ENCODE measurements at regions not wholly inside any gene's neighbourhood (a gene's known extent, or its start where the extent isn't known, plus 50 kb on each side); places are given as distances from the start of the nearest gene placed in this dataset.
"Not testable (repeated sequence)": the region's sequence is repeated elsewhere in the genome, so short reads cannot be mapped to it uniquely, and the experiment has no call there.

DNA sequence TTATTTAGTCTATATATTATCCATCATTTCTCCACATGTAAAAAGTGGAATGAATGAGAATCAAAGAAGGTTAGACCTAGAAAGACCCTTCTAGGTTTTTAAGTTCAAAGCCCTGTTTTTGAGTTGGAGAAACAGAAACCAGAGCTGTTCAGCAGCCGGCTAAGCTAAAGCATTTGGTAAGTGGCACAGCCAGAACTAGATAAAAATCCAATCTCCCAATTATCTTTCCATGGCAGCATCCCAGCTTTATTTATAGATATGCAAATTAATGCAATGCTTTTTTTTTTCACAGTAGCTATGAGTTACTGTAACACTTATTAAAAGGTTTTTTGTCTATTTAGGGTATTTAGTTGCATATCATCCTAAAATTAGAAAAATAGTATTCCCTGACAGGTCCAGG lies 85.1 kb downstream of the NIBAN1 start:
- no peak for DNase-seq (ENCODE audit: low spot score in 2 of 2)
- no peak for FAIRE-seq

DNA sequence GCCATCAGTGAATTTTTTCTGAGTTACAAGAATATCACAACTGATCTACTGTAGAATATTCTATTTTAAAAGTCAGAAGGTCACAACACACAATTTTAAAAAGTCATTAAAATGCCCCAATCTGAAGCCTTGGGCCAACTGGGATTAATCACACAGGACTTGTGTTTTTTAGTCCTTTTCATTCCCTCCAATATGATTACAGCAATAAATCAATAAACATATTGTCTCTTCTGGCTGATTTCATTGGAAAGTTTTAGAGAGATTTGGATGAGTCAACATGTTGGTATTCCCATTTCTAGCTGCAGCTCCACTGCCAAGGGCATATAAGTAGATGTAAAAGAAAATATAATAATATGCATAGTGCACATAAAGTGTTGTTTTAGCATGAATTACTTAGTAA lies 85.8 kb downstream of the NIBAN1 start:
- no peak for FAIRE-seq
- DNase-seq (ENCODE audit: low spot score in 2 of 2): no peak

DNA sequence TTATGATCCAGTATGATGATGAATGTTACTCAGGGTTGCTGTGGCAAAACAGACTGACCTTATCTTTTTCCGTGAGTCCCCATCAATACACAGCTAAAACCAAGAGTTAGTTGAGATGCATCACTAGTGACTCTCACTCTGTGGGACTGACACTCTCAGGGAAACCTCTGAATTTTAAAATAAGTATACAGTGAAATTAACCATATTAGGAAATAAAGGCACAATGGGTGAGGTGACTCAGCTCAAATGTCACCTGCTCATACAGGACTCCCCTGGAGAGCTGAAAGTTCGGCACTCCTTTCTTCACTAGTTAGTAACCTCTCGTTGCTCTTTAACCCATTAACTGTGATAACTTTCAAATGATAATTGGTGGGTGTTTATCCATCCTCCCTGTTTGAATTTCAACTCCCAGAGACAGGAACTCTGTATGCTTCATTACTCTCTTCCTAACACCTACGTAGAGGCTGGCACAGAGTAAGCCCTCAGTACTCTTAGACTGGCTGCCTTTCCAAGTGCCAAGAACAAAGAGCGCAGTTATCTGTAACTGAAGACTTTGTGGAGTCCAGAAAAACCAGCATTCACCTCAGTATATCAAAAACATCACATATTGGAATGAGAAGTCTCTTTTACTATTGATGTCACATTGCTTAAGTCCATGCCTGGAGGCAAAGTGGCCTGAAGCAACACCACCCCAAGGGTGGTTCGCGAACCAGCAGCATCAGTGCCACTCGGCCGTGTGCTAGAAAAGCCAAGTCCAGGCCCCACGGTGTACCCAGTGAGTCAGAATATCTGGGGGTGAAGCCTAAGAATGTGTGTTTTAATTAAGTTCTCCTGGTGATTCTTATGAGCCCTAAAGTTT lies 91.1 kb downstream of the NIBAN1 start:
- FAIRE-seq: no peak
- DNase-seq (ENCODE audit: low spot score in 2 of 2): no peak

DNA sequence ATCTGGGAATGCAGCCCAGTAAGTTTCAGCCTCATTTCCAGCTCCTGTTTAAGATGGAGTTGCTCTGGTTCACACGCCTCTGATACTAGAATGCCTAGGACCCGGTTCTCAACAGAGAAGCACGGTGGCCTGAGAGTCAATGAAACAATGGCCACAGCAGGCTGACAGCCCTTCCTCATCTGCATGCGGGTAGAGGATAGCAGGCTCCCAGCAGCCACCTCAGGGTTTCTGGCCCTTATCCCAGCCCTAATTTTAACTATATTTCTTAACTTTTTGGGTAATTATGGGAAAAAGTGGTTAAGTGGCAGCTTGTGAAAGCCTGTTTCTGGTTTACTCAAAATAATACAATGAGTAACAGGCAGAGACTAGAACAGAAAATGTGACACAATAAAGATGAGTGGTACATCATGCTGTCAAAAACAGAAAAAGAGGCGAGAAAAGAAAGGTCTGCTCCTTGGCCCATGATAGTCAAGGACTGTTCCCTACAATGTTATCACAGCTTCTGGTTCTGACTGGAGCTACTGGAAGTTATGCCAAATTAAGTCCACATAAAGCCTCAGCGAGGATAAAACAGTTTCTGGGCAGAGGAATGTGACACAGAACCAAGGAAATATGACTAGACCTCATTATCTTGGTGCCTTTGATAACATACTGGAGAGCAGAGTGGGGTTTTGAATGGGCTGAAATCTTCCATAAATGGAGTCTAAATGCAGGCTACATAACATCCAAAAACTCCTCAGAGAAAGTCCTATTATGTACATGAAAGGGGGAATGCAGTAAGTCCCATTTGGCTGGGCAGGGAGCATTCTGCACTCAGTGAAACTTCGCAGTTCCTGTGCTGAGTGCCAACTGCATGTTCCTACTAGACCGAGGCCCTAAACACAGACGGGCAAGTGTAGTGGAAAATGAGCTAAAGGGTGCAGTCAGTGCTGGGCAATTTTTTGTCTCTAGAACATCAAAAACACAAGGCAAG lies 92.1 kb downstream of the NIBAN1 start:
- DNase-seq (ENCODE audit: low spot score in 2 of 2) (no peak), FAIRE-seq (no peak)

DNA sequence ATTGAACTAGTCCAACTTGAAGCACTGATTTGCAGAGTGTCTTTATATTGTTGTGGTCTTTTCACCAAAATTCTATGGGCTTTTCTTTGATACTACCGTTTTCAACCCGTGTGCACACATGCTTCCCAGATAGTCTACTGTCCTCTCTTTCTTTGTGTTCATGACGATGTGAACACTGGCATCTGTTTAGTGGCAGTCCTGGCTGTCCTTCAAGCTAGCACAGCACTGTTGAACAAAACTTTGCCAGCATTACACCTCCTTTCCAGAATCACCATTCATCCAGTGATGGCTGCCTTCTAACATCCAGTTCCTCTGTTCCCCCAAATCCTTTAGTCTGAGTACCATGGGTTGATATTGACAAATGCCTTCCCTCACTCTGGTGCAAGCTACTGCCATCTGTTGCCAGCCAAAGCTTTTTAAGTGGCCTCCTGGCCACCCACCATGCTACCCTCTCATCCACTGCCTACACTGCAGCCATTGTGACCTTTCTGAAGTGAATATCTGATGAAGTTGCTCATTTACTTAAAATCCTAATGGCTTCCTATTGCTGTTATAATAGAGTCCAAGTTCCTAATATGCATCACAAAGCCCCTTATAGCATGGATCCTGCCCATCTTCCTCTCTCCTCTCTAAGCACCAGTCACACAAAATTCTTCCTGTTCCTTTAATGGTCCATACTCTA lies 94.3 kb downstream of the NIBAN1 start:
- FAIRE-seq (no peak), DNase-seq (ENCODE audit: low spot score in 2 of 2) (no peak)

DNA sequence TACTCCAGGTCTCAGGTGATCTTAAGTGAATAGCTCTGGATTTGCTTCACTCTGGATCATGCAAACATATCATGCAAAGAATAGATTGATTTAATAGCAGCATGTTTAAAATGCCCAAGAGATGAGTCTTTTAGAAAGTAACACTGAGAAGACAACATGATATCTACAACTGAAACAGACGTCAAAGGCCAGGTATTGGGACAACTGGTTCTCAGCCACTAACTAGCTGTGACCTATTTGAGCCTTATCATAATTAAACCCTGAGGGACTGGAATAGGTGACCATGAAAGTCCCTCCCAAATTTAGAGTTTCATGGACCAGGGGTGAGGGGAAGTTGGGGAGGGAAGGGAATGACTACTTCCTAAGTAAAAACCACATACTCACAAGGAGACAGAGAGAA lies 95.7 kb downstream of the NIBAN1 start:
- DNase-seq (ENCODE audit: low spot score in 2 of 2) (no peak), FAIRE-seq (no peak)

DNA sequence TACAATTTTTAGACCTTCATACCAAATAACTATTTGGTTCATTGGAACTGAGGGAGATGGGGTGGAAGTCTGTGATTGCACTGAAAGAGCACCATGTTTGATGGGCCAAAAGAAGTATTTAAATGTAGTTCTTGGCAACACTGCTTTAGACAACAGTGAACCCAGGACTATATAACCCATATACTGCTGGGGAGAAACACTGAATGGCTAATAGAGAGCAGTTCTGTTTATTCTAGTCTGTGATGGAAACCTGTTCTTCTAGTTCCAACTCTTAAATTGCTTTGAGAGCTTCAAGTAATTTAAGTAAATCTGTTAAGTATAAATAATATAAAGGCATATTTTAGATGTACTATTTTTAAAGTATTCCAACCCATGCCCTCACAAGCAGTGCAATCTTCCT lies 96.3 kb downstream of the NIBAN1 start:
- no peak for FAIRE-seq
- DNase-seq (ENCODE audit: low spot score in 2 of 2): no peak

DNA sequence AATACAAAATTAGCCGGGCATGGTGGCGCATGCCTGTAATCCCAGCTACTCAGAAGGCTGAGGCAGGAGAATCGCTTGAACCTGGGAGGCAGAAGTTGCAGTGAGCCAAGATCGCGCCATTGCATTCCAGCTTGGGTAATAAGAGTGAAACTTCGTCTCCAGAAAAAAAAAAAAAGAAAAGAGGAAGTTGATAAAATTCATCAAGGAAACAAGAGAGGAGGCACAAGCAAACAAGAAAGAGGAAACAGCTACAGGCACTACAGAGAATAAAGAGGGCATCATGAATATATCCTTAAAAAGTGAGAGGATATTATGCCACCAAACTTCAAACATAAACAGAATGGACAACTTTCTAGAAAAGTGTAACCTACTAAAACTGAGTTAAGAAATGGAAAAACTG lies 98.3 kb downstream of the NIBAN1 start:
- not testable (repeated sequence) for DNase-seq (ENCODE audit: low spot score in 2 of 2); FAIRE-seq

DNA sequence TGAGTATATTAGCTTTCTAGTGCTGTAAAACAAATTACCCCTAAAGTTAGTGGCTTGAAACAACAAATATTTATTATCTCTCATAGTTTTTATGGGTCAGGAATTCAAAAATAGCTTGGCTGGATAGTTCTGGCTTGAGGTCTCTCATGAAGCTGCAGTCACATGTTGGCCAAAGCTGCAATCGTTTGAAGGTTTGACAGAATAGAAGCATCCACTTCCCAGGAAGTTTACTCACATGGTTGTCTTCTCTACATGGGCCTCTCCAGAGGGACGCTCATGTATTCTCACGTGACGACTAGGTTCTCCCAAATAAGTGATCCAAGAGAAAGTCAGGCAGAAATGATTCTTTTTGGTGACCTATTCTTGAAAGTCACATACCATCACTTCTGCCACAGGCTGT lies 99.1 kb downstream of the NIBAN1 start:
- no peak for FAIRE-seq
- DNase-seq (ENCODE audit: low spot score in 2 of 2): no peak

DNA sequence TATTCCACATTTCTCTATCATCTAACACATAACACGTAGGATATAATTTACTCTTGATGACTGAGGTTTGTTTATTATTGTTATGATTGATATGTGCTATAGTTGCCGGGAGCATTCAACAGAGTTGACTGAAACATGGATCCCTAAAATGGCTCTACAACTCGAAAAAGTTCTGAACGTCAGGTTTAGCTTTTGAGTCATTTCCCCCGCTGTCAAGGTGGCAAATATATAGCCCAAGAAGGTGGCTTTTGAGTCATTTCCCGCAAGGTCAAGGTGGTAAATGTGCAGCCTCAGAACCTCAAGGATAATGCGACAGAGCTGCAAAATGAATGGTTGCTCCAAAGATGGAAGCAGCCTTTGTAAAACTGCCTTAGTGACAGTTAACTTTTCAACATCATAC lies 104.0 kb downstream of the NIBAN1 start:
- FAIRE-seq: no peak
- no peak for DNase-seq (ENCODE audit: low spot score in 2 of 2)

DNA sequence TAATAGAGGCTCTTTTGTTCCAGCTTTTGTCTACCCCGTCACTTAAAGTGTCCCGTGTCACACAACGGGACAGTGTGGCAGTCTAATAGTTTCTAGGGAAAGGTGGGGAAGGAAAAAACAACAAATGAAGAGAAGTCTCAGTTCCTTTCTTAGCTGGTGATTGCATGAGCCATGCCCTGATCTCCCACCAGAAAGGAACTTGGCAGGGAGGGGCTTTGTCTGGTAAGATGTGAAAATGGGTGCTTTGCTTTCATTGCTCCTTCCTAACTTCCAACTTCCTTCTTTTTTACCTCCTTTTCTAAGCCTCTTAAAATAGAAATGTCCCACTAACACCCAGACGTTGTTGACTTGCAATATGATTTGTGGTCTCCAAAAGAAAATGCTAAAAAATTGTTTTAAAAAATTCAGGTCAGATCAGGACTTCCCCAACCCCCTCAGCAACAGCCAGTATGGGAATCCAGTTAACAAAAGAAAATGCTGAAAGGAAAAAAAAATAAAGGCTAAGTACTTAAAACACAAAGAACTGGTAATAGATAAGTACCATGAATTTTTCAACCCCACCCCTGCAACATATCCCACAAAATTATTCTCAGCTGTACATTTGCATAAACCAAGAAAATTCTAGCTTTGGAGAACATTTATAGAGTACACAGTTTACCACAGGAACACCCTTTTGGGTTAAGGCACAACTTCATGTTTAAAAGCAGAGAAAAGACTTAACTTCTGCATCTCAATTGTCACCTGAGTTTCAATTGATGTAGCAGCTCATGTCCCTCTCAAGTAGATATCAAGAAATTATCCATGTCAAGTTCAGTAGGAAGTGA lies 106.2 kb downstream of the NIBAN1 start:
- no peak for DNase-seq (ENCODE audit: low spot score in 2 of 2)

DNA sequence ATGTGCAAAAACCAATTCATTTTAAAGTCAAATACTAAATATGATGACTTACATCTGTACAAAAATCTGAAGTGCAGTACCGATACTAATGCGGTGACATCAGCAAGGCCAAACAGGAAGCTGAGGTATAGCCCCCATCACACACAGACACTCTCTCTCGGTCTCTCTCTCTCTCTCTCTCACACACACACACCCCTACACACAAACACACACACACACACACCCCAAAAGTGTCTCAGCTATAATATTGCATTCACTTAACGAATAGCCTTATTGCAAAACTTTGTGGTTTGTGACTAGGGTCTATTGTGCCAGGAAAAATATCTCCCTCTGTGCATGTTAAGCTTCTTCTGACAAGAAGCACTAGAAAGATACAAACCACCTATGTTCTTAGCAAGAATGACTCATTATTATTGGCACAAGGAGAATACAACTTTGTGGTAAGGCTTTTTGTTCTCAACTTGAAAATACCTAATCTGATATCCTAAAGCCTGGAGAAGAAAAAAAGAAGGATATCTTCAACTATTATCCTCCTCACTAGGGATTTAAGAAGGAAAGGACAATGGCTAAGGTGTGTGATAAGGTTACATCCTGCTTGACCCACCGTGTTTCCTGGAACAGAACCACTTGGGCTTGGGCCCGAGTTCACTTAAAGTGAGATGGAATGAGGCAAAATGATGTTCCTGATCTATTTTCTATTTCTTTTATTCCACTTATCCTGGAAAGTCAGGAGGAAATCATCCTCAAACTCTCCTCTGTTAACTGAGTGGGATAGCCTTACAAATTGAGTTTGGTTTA lies 107.1 kb downstream of the NIBAN1 start:
- DNase-seq (ENCODE audit: low spot score in 2 of 2) (no peak), FAIRE-seq (no peak)

More for the DNA sequence above, 106.2 kb downstream of the NIBAN1 start:
- no peak for FAIRE-seq

DNA sequence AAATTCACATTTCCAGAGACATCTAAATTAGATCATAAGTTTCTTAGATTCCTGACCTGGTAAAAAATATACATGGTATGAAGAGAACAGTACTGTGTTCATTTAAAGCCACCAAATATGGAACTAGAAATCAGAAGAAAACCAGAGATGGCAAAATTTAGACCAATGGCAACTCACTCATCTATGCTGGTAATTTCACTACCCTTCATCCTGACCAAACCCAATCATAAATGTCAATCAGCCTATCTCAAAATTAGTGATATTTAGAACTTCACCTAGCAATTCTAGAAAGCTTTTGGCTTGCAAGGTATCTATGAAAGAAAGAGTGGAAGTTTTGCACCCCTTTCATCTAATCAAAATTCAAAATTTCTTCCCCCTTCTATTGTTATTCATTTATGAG lies 107.7 kb downstream of the NIBAN1 start:
- DNase-seq (ENCODE audit: low spot score in 2 of 2): no peak
- FAIRE-seq: no peak

DNA sequence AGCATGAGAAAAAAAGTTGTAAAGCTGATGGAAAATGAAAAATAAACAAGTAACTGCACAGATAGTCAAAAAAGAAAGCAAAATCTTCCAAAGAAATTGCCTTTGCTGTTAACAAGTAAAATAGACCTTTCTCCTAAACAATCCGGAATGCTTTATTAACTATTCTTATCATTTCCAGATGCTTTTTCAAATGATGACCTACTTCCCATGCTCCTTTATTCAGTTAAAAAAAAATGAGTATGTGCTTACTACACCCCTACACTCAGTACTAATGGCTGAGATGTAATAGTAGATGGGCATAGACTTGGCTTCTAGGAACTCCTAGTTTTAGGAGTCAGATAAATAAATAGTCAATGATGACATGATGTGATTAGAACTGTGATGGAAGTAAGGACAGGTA lies 108.5 kb downstream of the NIBAN1 start:
- FAIRE-seq: no peak
- no peak for DNase-seq (ENCODE audit: low spot score in 2 of 2)

DNA sequence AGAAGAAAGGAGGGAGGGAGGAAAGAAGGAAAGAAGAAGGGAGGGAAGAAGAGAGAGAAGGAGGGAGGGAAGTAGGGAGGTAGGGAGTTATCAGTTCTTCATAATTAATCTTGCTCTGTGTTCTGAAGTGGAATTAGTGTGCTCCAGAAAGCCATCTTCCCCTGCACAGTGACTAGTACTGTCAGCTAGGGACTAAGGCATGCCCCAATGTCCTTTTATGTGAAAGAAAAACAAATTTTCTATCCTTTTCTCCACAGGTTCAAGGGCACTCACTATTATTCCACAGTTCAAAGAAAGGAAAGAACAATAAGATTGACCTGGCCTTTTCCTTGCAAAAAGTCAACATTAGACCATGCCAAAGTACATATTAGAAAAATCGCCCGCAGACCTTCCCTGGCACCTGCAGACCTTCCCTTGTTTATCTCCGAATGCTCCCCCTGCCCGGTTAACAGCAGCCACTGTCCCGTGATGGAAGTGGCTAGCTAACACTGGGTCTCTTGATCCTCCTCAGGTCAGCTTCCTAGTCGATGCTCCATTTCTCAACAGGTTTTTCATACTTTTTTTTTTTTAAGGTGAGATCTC lies 107.2 kb upstream of the EDEM3 start:
- DNase-seq (ENCODE audit: low spot score in 2 of 2) (no peak), FAIRE-seq (no peak)

DNA sequence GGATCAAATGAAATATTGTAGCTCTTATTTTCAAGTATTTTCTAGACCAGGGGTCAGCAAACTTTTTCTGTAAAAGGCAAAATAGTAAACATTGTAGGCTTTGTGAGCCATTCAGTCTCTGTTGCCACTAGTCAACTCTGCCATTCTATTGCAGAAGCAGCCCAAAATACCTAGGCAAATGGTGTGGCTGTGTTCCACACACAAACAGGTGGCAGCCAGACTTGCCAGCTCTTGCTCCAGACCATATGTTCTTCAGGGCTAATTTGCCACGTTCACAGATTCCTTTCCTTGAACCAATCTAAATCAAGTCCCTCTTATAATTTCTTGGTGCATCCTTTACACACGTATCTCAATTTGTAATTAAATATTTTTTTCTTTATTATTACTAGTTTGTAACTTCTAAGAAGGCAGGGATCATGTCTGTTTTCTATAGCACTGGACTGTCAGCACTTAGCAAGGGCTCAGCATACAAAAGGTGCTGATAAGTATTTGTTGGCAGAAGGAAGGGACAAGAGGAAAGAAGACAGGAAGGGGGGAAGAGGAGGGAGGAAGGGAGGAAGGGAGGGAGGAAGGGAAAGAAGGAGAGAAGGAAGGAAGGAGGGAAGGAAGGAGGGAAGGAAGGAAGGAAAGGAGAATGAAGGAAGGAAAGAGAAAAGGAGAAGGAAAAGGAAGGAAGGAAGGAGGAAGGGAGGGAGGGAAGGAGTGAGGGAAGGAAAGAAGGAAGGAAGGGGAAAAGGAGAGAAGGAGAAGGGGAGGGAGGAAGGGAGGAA lies 106.5 kb upstream of the EDEM3 start:
- FAIRE-seq: no peak

DNA sequence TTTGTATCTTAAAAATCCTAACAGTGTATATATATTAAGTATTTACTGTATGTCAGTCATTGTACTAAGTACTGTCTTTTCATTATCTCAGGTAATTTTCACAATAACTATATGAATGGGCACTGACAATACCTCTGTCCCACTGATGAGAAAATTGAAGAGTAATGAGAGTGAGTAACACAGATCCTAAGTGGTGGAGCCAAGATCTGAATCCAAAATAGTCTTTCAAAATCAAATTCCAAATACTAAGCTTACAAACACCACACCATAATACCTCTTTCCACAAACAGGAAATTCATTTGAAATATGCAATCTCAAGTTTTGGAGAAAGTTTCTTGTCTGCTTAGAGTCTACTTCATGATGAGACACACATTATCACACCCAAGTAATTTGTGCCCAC lies 105.9 kb upstream of the EDEM3 start:
- DNase-seq (ENCODE audit: low spot score in 2 of 2) (no peak), FAIRE-seq (no peak)

More for the DNA sequence above, 106.5 kb upstream of the EDEM3 start:
- no peak for DNase-seq (ENCODE audit: low spot score in 2 of 2)
